K562 (cell line): ENCODE measurements at regions not wholly inside any gene's neighbourhood (a gene's known extent, or its start where the extent isn't known, plus 50 kb on each side); places are given as distances from the start of the nearest gene placed in this dataset.

Experiments used
- CCNT2 ChIP-seq: IDR thresholded peaks from 2 replicates; pipeline ENCODE4 v1.6.1; 2011; ENCODE audit warnings: borderline replicate concordance, low read depth, mild to moderate bottlenecking, moderate library complexity, mixed read lengths, low read length; ENCODE audit not compliant: insufficient read length; ENCODE audit errors: extremely low read depth
- EGR1 ChIP-seq: fragments of 450-650 bp; conservative IDR thresholded peaks from 2 replicates; pipeline ENCODE4 v1.6.1; 2017; ENCODE audit warnings: mild to moderate bottlenecking
- HDAC2 ChIP-seq: fragments of 450-650 bp; IDR thresholded peaks from 2 replicates; pipeline ENCODE4 v1.6.1; 2016; ENCODE audit warnings: mild to moderate bottlenecking
- RAD21 ChIP-seq, 2 experiments: fragments of 250-450 bp in 1 of 2; fragments of 450-650 bp in 1 of 2; sonication (Bioruptor Pico) in 1 of 2; formaldehyde crosslinking in 1 of 2; IDR thresholded peaks in 1 of 2; conservative IDR thresholded peaks in 1 of 2; 2 replicates each; pipeline versions ENCODE4 v1.4.0 to v1.8.0; 2020 to 2022; ENCODE audit warnings: mild to moderate bottlenecking in 2 of 2, moderate library complexity in 1 of 2
- SMC3 ChIP-seq: conservative IDR thresholded peaks from 2 replicates; pipeline ENCODE4 v1.6.1; 2011; ENCODE audit warnings: low read depth, low read length, improper control_type of control experiment; ENCODE audit not compliant: insufficient read depth
- TARDBP ChIP-seq: fragments of 450-650 bp; IDR thresholded peaks from 2 replicates; pipeline ENCODE4 v1.6.1; 2016
- XRCC5 ChIP-seq: fragments of 200-400 bp; formaldehyde crosslinking; IDR thresholded peaks from 2 replicates; pipeline ENCODE4 v1.6.1; 2017; ENCODE audit warnings: low read depth, mild to moderate bottlenecking, low read length
- TF ChIP-seq, protein P1 (sequence below), 3 experiments: IDR thresholded peaks in 2 of 3; conservative IDR thresholded peaks in 1 of 3; 2 replicates each; pipeline ENCODE4 v1.5.1; 2011 to 2012; ENCODE audit warnings: low read length in 3 of 3, mild to moderate bottlenecking in 3 of 3, control low read depth in 2 of 3, improper control_type of control experiment in 1 of 3, inconsistent platforms in 1 of 3, low read depth in 1 of 3, mixed read lengths in 1 of 3, moderate library complexity in 1 of 3; ENCODE audit not compliant: insufficient read depth in 2 of 3
- TF ChIP-seq, protein P2 (sequence below): sonication (generic); formaldehyde crosslinking; IDR thresholded peaks from 2 replicates; pipeline ENCODE4 v1.4.0; 2020; ENCODE audit warnings: mild to moderate bottlenecking, missing genetic modification reagents

DNA sequence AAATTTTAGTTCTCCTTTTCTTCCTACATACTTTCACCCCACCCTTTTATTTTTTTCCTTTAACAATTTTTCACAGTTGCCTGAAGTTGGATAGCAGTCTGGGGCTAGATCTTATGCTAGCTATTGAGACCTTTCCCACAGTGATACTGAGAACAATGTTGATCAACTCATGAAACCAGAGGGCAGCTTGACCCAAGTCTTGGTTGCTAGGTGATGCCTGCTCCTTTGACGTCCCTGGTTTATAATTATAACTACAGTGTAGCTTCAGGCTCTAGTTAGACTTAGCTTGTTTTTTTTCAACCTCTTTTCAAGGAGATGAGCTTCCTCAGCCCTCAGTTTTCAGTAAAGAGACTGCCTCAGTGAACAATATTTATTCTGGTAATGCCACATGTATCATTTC lies 648.5 kb downstream of the IRS1 start:
- no peak for TF ChIP-seq RAD21 (CRISPR knock-in tag; conservative IDR thresholded peaks at IDR 0.05 in 1 of 2, IDR thresholded peaks at IDR 0.05 in 1 of 2)
- no peak for TF ChIP-seq TARDBP
- TF ChIP-seq, protein P1, sequence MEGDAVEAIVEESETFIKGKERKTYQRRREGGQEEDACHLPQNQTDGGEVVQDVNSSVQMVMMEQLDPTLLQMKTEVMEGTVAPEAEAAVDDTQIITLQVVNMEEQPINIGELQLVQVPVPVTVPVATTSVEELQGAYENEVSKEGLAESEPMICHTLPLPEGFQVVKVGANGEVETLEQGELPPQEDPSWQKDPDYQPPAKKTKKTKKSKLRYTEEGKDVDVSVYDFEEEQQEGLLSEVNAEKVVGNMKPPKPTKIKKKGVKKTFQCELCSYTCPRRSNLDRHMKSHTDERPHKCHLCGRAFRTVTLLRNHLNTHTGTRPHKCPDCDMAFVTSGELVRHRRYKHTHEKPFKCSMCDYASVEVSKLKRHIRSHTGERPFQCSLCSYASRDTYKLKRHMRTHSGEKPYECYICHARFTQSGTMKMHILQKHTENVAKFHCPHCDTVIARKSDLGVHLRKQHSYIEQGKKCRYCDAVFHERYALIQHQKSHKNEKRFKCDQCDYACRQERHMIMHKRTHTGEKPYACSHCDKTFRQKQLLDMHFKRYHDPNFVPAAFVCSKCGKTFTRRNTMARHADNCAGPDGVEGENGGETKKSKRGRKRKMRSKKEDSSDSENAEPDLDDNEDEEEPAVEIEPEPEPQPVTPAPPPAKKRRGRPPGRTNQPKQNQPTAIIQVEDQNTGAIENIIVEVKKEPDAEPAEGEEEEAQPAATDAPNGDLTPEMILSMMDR (IDR thresholded peaks at IDR 0.05 in 2 of 3, conservative IDR thresholded peaks at IDR 0.05 in 1 of 3; ENCODE audit: insufficient read depth in 2 of 3, low read depth in 1 of 3, low read length in 3 of 3), result no peak
- TF ChIP-seq HDAC2, result no peak
- no peak for TF ChIP-seq SMC3
- TF ChIP-seq XRCC5, result no peak
- TF ChIP-seq, protein P2, sequence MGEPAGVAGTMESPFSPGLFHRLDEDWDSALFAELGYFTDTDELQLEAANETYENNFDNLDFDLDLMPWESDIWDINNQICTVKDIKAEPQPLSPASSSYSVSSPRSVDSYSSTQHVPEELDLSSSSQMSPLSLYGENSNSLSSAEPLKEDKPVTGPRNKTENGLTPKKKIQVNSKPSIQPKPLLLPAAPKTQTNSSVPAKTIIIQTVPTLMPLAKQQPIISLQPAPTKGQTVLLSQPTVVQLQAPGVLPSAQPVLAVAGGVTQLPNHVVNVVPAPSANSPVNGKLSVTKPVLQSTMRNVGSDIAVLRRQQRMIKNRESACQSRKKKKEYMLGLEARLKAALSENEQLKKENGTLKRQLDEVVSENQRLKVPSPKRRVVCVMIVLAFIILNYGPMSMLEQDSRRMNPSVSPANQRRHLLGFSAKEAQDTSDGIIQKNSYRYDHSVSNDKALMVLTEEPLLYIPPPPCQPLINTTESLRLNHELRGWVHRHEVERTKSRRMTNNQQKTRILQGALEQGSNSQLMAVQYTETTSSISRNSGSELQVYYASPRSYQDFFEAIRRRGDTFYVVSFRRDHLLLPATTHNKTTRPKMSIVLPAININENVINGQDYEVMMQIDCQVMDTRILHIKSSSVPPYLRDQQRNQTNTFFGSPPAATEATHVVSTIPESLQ (CRISPR knock-in tag), result no peak
- TF ChIP-seq CCNT2, result no peak
- TF ChIP-seq EGR1, result no peak
